Adrenal gland (tissue), 5 donors: ENCODE measurements at regions not wholly inside any gene's neighbourhood (a gene's known extent, or its start where the extent isn't known, plus 50 kb on each side); places are given as distances from the start of the nearest gene placed in this dataset.

Experiments
- CTCF ChIP-seq, 6 experiments: fragments of 450-650 bp in 4 of 6; fragments of 200-600 bp in 2 of 6; sonication (generic) in 1 of 6; IDR thresholded peaks; 1 replicate in 5 of 6; 2 replicates in 1 of 6; pipeline versions ENCODE4 v1.5.1 to v1.8.0; 2016 to 2021; ENCODE audit warnings: antibody characterized with exemption in 6 of 6, mild to moderate bottlenecking in 2 of 6, moderate library complexity in 1 of 6
- POLR2A ChIP-seq, 2 donors: fragments of 450-650 bp; IDR thresholded peaks; one replicate each; pipeline ENCODE4 v1.6.1; 2017; ENCODE audit warnings: antibody characterized with exemption in 2 of 2, mild to moderate bottlenecking in 2 of 2, moderate library complexity in 1 of 2
- donor health status: DM: no; HTN: no; CAD: no.

GRCh38 chr2:167336213-167336612, 447.9 kb downstream of the XIRP2 start:
- TF ChIP-seq CTCF (IDR thresholded peaks at IDR 0.05): no peak
- TF ChIP-seq POLR2A (IDR thresholded peaks at IDR 0.05): no peak
